RWPE1 (cell line): ENCODE measurements at regions not wholly inside any gene's neighbourhood (a gene's known extent, or its start where the extent isn't known, plus 50 kb on each side); places are given as distances from the start of the nearest gene placed in this dataset.
"Not testable (repeated sequence)": the region's sequence is repeated elsewhere in the genome, so short reads cannot be mapped to it uniquely, and the experiment has no call there.

Experiments used
- CTCF ChIA-PET: fragments of 350-600 bp; sonication (Branson Sonifier 250); formaldehyde crosslinking; extraction: SDS; loops from one replicate; lab custom pipeline; 2021; lab: Yijun Ruan, JAX
- POLR2A ChIA-PET: fragments of 400-600 bp; formaldehyde crosslinking; extraction: SDS; loops from one replicate; lab custom pipeline; 2020; ENCODE audit warnings: antibody characterized with exemption; ENCODE audit not compliant: low non-redundant PET; lab: Yijun Ruan, JAX
- DNase-seq: peaks from one replicate; pipeline ENCODE4 v3.0.0; 2012; ENCODE audit warnings: low spot score
- H3K27ac ChIP-seq: fragments of 450-650 bp; 2 replicates; pipeline ENCODE4 v1.5.1; 2017

GRCh38 chr2:87639801-87640440 lies 108.0 kb upstream of the PLGLB2 start:
- DNase-seq, POLR2A ChIA-PET, H3K27ac ChIP-seq, CTCF ChIA-PET: not testable (repeated sequence)

DNA sequence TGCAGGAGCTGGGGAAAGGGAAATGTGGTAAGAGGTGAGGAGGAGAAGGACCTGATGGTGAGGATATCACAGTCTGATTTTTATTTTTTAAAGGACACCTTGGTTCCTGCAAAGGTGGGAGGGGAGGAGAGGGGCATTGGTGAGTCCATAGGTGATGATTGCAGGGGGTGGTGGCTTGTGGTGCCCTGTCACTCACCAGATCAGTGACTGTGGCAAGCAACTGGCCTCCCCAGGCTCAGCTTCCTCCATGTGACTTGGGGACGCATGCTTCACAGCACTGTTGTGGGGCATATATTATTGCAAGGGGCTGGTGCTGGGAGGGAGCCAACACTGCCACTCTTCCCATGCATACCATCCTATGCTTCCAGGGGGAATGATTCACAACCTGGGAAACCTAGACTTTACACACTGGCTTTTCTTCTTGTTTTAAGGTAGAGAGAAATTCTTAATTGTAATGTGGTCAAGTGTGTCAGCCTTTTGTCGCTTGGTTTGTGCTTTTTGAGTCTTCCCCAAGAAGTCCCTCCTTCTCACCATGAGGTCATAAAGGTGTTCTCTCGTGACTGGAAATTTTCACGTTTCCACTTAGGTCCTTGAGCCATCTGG lies 106.8 kb upstream of the PLGLB2 start:
- CTCF ChIA-PET = not testable (repeated sequence)

DNA sequence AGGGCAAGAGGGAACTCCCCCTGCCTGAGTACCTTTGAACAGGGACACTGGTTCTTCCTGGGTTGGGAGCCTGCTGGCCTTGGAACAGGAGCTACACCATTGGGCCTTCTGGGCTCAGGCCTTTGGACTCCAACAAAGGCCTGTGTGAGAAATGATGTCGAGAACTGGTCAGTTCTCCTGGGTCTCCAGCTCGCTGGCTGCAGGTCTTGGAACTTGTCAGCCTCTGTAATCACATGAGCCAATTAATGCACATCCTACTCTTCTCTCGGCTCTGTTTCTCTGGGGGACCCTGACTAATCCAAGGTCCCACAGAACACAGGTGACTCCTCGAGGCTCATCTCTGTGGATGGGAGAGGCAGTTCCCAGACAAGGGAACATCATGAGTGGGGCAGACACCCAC lies 104.7 kb upstream of the PLGLB2 start:
- DNase-seq, CTCF ChIA-PET, H3K27ac ChIP-seq, POLR2A ChIA-PET: not testable (repeated sequence)

More for the DNA sequence above, 106.8 kb upstream of the PLGLB2 start:
- POLR2A ChIA-PET, DNase-seq, H3K27ac ChIP-seq: not testable (repeated sequence)

DNA sequence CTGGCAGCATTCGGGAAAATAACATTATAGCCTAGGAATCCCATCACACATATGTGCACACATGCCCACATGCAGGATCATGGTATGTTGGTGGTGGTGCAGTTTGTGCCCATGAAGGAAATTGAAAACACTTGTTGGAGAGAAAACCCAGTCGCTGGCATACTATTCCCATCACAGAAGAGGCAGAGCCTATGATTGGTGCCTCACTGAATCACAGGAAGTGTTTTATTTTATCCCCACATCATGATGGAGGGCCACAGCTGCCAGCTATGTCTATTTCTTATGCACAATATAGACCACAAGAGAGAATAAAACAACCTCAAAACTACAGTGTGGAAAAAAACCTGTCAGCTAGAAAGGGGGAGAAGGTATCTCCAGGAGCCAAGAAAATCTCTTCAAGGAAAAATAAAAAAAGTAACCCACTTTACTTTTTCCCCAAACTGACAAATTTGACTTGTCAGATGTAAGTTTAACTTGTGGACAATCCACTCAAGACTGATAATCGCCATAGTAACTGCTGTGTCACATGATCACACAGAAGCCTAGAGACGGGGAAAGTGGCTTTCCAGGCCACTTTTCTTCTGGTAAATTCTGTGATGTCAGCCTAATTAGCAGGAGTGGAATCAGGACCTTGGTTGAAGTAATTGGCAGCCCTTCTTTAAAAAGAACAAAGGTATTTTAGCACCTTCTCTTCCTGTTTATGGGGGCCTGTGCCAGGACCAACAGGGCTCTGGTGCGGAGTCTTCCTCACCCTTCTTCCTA lies 100.0 kb upstream of the PLGLB2 start:
- POLR2A ChIA-PET, CTCF ChIA-PET, DNase-seq, H3K27ac ChIP-seq: not testable (repeated sequence)

DNA sequence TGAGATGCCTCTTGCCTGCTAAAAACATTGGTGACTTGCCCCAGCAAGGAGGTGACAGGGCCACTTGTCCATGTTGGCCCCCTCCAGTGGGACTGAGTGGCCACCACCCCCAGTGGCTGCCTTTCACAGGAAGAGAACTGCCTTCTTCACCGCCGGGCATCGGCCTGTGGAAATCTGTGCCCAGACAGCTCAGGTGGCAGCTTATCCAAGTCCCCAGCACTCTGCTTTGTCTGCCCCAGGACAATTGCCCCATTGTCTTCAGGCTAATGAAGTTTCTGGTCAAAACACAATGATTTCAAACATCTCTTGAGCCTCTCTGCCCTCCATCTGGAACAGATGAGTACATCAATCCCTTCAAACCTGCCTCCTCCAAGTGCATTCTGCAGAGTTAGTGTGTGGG lies 99.1 kb upstream of the PLGLB2 start:
- DNase-seq, H3K27ac ChIP-seq, CTCF ChIA-PET, POLR2A ChIA-PET: not testable (repeated sequence)

- CTCF ChIA-PET, DNase-seq, POLR2A ChIA-PET, H3K27ac ChIP-seq: not testable (repeated sequence)
These were observed 98.0 kb upstream of the PLGLB2 start for GRCh38 chr2:87649871-87650270.

DNA sequence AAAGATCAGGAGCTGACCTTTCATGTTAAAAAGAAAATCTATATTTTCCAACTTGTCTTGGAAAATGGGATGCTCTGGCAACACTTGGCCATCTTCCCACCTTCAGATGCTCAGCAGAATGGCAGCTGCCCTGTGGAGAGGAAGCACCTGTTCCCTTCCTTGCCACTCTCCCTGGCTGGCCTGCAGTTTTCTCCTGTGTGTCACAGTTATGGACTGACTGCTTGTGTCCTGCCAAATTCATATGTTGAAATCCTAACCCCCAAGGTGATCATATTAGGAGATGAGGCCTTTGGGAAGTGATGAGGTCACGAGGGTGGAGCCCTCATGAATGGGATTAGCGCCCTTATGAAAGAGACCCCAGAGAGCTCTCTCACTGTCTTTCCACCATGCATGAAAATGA lies 97.0 kb upstream of the PLGLB2 start:
- DNase-seq, H3K27ac ChIP-seq, POLR2A ChIA-PET, CTCF ChIA-PET: not testable (repeated sequence)

- DNase-seq, H3K27ac ChIP-seq, POLR2A ChIA-PET, CTCF ChIA-PET: not testable (repeated sequence)
These were observed 96.3 kb upstream of the PLGLB2 start for GRCh38 chr2:87651589-87651988.

DNA sequence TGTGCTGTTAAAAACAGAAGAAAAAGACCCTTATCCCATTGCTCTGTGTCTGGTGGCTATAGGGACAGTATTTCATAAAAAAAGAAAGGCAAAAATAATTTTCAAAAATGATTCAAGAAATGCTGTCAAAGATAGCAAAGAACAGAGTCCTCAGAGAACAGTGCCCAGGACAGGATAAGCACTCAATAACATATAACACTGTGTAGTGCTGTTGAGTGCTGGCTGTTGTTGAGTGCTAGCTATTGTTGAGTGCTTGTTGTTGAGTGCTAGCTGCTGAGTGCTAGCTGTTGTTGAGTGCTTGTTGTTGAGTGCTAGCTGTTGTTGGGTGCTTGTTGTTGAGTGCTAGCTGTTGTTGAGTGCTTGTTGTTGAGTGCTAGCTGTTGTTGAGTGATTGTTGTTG lies 94.5 kb upstream of the PLGLB2 start:
- H3K27ac ChIP-seq, DNase-seq, POLR2A ChIA-PET, CTCF ChIA-PET: not testable (repeated sequence)

- CTCF ChIA-PET, H3K27ac ChIP-seq, DNase-seq, POLR2A ChIA-PET: not testable (repeated sequence)
These were observed 93.6 kb upstream of the PLGLB2 start for GRCh38 chr2:87654136-87654814.

DNA sequence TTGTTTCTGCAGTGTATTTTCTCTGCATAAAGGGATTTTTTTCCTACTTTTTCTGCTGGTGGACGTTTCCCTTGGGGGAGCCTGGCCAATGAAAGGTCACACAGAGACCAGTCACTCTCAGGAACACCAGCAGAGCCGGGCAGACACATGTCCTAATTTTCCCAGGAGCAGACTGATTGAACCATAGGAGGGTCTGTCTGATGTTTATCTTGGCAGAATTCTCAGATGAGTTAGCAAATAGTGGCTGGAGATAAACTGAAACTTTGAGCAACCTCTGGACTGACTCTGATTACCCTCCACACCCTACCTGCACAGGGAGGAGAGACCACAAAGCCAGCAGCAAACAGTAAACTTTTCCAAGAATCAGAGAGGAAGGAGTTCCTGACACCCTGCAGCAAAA lies 90.0 kb upstream of the PLGLB2 start:
- CTCF ChIA-PET, DNase-seq, H3K27ac ChIP-seq, POLR2A ChIA-PET: not testable (repeated sequence)

DNA sequence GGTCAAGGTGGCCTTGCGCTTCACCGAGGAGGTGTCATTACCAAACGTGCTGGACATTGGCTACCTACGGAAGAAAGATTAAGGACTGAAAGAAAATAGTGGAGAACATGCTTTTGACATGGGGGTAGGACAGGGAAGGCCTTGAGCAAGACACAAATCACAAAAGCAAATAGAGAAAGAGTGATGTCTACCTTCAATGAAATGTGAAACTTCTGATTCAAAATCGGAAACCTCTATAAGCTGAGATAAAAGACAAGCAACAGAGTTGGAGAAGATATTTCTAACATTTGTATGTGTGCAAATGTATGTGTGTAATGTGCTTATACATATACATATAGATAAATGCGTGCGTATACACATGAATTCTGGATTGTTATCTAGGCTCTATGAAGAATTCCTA lies 89.5 kb upstream of the PLGLB2 start:
- CTCF ChIA-PET, DNase-seq, POLR2A ChIA-PET, H3K27ac ChIP-seq: not testable (repeated sequence)

GRCh38 chr2:87658976-87659375 lies 88.9 kb upstream of the PLGLB2 start:
- CTCF ChIA-PET, H3K27ac ChIP-seq, POLR2A ChIA-PET, DNase-seq: not testable (repeated sequence)

DNA sequence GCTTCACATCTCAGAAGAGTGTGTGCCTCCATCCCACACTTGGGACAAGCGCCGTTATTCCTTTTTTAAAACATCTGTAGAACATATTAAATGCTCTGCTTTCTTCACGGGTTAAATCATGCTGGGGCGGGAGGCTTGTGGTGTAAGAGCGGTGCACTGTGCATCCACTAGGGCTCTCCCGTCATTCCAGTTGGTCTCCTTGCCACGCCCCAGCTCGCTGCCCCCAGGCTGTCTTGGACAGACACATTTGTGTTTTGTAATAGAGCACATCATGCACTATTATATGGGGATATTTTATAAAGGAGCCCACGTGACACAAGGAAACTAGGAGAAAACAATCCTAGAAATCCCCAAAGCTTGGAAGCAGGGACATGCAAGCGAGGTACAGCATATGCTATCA lies 87.7 kb upstream of the PLGLB2 start:
- H3K27ac ChIP-seq, CTCF ChIA-PET, DNase-seq, POLR2A ChIA-PET: not testable (repeated sequence)

DNA sequence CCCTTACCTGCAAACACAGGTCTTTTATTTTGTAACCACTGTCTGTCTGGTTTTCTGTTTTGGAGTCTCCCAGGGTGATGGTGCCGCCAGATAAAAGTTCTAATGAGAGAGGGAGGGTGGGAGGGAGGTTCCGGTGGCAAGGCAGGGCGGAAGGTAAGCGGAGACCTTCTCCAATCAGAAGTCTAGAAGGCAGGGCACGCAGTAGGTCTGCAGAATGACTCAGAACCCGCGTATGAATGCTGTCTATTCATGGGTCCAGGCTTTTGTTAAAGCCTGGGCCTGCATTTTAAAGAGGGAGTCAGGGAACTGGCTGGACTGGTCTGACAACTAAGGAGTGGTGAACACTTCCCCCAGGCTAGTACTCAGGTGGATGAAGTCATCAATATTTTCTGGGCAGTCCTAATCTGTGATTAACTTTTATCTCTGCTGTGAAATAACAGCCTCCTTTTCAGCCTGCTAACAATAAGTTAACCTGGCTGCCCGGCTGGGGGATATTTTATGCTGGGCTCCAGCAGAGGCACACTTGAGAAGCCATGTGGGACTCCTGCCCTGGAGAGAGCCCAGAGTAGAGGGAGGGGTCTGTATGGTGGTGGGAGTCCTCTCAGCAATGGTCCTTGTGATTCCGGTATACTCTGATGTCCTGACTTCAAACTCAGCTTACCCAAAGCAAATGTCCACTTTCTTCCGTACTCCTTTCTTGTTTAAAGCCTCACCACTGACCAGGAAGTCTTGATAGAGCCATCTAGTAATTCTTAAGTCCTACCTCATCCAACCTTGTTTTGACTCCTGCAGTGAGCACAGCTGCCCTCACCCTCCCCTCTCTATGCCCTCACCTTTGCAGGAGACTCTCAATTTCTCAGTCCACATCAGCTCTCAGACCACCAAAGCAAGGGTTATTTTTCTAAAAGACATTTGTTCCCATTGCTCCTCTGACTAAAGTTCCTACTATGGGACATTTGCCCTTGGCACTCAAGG lies 85.3 kb upstream of the PLGLB2 start:
- DNase-seq = peak; percentile 57
- H3K27ac ChIP-seq, POLR2A ChIA-PET, CTCF ChIA-PET: not testable (repeated sequence)

DNA sequence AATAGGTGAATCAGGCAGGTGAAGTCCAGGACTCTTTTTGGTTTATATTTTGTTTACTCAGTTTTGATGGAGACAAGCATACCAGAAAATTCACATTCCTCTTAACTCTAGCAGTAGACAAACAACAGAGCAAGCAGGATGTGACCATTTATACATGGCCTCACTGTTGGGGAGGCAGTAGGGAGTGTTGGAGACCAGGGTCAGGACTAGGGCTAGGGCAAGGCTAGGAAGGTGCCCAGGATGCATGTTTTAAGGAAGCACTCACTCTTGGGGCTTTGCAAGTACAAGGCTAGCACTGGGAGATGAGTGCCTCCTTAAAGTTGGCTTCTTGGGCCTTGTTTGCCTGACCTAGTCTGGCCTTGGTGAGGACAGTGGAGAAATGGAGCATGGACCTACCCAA lies 84.5 kb upstream of the PLGLB2 start:
- POLR2A ChIA-PET, H3K27ac ChIP-seq, CTCF ChIA-PET, DNase-seq: not testable (repeated sequence)
